Activated naive CD8-positive, alpha-beta T cell treated with anti-CD3 and anti-CD28 coated beads, Interleukin-2, amount 50 U/mL, for 24 hours (primary cell): ENCODE measurements at regions not wholly inside any gene's neighbourhood (a gene's known extent, or its start where the extent isn't known, plus 50 kb on each side); places are given as distances from the start of the nearest gene placed in this dataset.
A peak's percentile ranks its signal among the peaks of the same experiment; 100 is the strongest.
"Not testable (repeated sequence)": the region's sequence is repeated elsewhere in the genome, so short reads cannot be mapped to it uniquely, and the experiment has no call there.

ENCODE experiments used
- ATAC-seq: fragments of 150-1000 bp; cut with Tn5 transposase; one replicate; pipeline ENCODE4 v1.10.0; 2021
- DNase-seq: peaks from one replicate; pipeline ENCODE4 v3.0.0; 2021
- H3K27ac Mint-ChIP-seq: one replicate; pipeline ENCODE4 v1.8.0; 2021; ENCODE audit warnings: mild to moderate bottlenecking, mixed read lengths
- H3K27me3 Mint-ChIP-seq: one replicate; pipeline ENCODE4 v1.8.0; 2021; ENCODE audit warnings: mixed read lengths
- H3K36me3 Mint-ChIP-seq: one replicate; pipeline ENCODE4 v1.8.0; 2021; ENCODE audit warnings: low read depth, mixed read lengths
- H3K4me1 Mint-ChIP-seq: one replicate; pipeline ENCODE4 v1.8.0; 2021; ENCODE audit warnings: mixed read lengths
- H3K4me3 Mint-ChIP-seq: one replicate; pipeline ENCODE4 v1.8.0; 2021; ENCODE audit warnings: mild to moderate bottlenecking, moderate library complexity, mixed read lengths
- H3K9me3 Mint-ChIP-seq: one replicate; pipeline ENCODE4 v1.8.0; 2021; ENCODE audit warnings: mixed read lengths

- not testable (repeated sequence) for DNase-seq, H3K4me1 Mint-ChIP-seq, H3K27ac Mint-ChIP-seq, ATAC-seq, H3K9me3 Mint-ChIP-seq, H3K36me3 Mint-ChIP-seq, H3K27me3 Mint-ChIP-seq, H3K4me3 Mint-ChIP-seq
Measured at GRCh38 chr1:25171013-25171412, 61.3 kb downstream of the SYF2 start.

GRCh38 chr1:25170439-25170838 is 61.9 kb downstream of the SYF2 start:
- DNase-seq (no peak), ATAC-seq (no peak)
- no peak overlapping the region for H3K4me3 Mint-ChIP-seq
- no peak overlapping the region for H3K27ac Mint-ChIP-seq
- H3K36me3 Mint-ChIP-seq, result no peaks in the 10 kb centered on the region
- H3K4me1 Mint-ChIP-seq, result no peaks in the 10 kb centered on the region
- H3K9me3 Mint-ChIP-seq, result no peaks in the 10 kb centered on the region
- H3K27me3 Mint-ChIP-seq, result no peaks in the 10 kb centered on the region

GRCh38 chr1:25169610-25170009 is 62.7 kb downstream of the SYF2 start:
- H3K27ac Mint-ChIP-seq, result no peak overlapping the region
- ATAC-seq (no peak), DNase-seq (no peak)
- no peaks in the 10 kb centered on the region for H3K27me3 Mint-ChIP-seq
- no peaks in the 10 kb centered on the region for H3K9me3 Mint-ChIP-seq
- H3K4me1 Mint-ChIP-seq, result no peaks in the 10 kb centered on the region
- no peaks in the 10 kb centered on the region for H3K36me3 Mint-ChIP-seq
- H3K4me3 Mint-ChIP-seq, result no peak overlapping the region

- H3K36me3 Mint-ChIP-seq, result no peaks in the 10 kb centered on the region
- H3K9me3 Mint-ChIP-seq, result no peaks in the 10 kb centered on the region
- H3K4me1 Mint-ChIP-seq, result no peaks in the 10 kb centered on the region
- H3K27me3 Mint-ChIP-seq, result peaks cover under 1% of the 10 kb centered on the region
- ATAC-seq (no peak), DNase-seq (no peak)
- no peak overlapping the region for H3K27ac Mint-ChIP-seq
- H3K4me3 Mint-ChIP-seq, result no peak overlapping the region
Measured at GRCh38 chr1:25169168-25169567, 63.1 kb downstream of the SYF2 start.

GRCh38 chr1:25168193-25169071 is 63.9 kb downstream of the SYF2 start:
- H3K4me3 Mint-ChIP-seq, result no peak overlapping the region
- H3K27ac Mint-ChIP-seq, result no peak overlapping the region
- H3K4me1 Mint-ChIP-seq, result no peaks in the 10 kb centered on the region
- no peaks in the 10 kb centered on the region for H3K9me3 Mint-ChIP-seq
- ATAC-seq, result no peak
- peaks cover 2% of the 10 kb centered on the region for H3K27me3 Mint-ChIP-seq
- DNase-seq, result no peak
- no peaks in the 10 kb centered on the region for H3K36me3 Mint-ChIP-seq

- Mint-ChIP-seq H3K27me3 (peaks cover 2% of the 10 kb centered on the region), H3K4me3 (no peak overlapping the region), H3K27ac (no peak overlapping the region), H3K36me3 (no peaks in the 10 kb centered on the region), H3K9me3 (no peaks in the 10 kb centered on the region), H3K4me1 (no peaks in the 10 kb centered on the region)
- DNase-seq, result no peak
- no peak for ATAC-seq
Measured at GRCh38 chr1:25167269-25168192, 64.8 kb downstream of the SYF2 start.

GRCh38 chr1:25166847-25167246 is 65.5 kb downstream of the SYF2 start:
- Mint-ChIP-seq H3K4me3 (no peak overlapping the region), H3K4me1 (no peaks in the 10 kb centered on the region), H3K9me3 (no peaks in the 10 kb centered on the region), H3K36me3 (no peaks in the 10 kb centered on the region), H3K27ac (no peak overlapping the region), H3K27me3 (peaks cover 2% of the 10 kb centered on the region)
- ATAC-seq, result no peak
- no peak for DNase-seq

- DNase-seq (no peak), ATAC-seq (no peak)
- no peak overlapping the region for H3K4me3 Mint-ChIP-seq
- H3K27me3 Mint-ChIP-seq, result peaks cover 5% of the 10 kb centered on the region
- no peaks in the 10 kb centered on the region for H3K4me1 Mint-ChIP-seq
- H3K27ac Mint-ChIP-seq, result no peak overlapping the region
- no peaks in the 10 kb centered on the region for H3K36me3 Mint-ChIP-seq
- H3K9me3 Mint-ChIP-seq, result no peaks in the 10 kb centered on the region
Measured at GRCh38 chr1:25163986-25164385, 68.3 kb downstream of the SYF2 start.

GRCh38 chr1:25161981-25162380 is 70.3 kb downstream of the SYF2 start:
- no peaks in the 10 kb centered on the region for H3K36me3 Mint-ChIP-seq
- ATAC-seq (no peak), DNase-seq (no peak)
- H3K27me3 Mint-ChIP-seq, result peaks cover 5% of the 10 kb centered on the region
- H3K9me3 Mint-ChIP-seq, result no peaks in the 10 kb centered on the region
- no peaks in the 10 kb centered on the region for H3K4me1 Mint-ChIP-seq
- H3K4me3 Mint-ChIP-seq, result no peak overlapping the region
- no peak overlapping the region for H3K27ac Mint-ChIP-seq

- no peak overlapping the region for H3K27ac Mint-ChIP-seq
- DNase-seq, result no peak
- ATAC-seq, result no peak
- no peak overlapping the region for H3K4me3 Mint-ChIP-seq
- no peaks in the 10 kb centered on the region for H3K36me3 Mint-ChIP-seq
- H3K9me3 Mint-ChIP-seq, result no peaks in the 10 kb centered on the region
- peaks cover 17% of the 10 kb centered on the region for H3K27me3 Mint-ChIP-seq
- H3K4me1 Mint-ChIP-seq, result no peaks in the 10 kb centered on the region
Measured at GRCh38 chr1:25157846-25158245, 74.5 kb downstream of the SYF2 start.

GRCh38 chr1:25150985-25151495 is 81.3 kb downstream of the SYF2 start:
- no peaks in the 10 kb centered on the region for H3K9me3 Mint-ChIP-seq
- peaks cover 2% of the 10 kb centered on the region for H3K4me1 Mint-ChIP-seq
- H3K27me3 Mint-ChIP-seq, result peaks cover 40% of the 10 kb centered on the region
- ATAC-seq (no peak), DNase-seq (no peak)
- H3K4me3 Mint-ChIP-seq, result no peak overlapping the region
- H3K36me3 Mint-ChIP-seq, result no peaks in the 10 kb centered on the region
- H3K27ac Mint-ChIP-seq, result no peak overlapping the region

- Mint-ChIP-seq H3K9me3 (no peaks in the 10 kb centered on the region), H3K27ac (no peak overlapping the region), H3K4me1 (peaks cover 7% of the 10 kb centered on the region), H3K36me3 (no peaks in the 10 kb centered on the region), H3K4me3 (no peak overlapping the region), H3K27me3 (peaks cover 35% of the 10 kb centered on the region)
- peak; percentile 61 for ATAC-seq
- peak; percentile 24 for DNase-seq
Measured at GRCh38 chr1:25148673-25149300, 83.5 kb downstream of the SYF2 start.

GRCh38 chr1:25146451-25146855 is 85.8 kb downstream of the SYF2 start:
- Mint-ChIP-seq H3K36me3 (no peaks in the 10 kb centered on the region), H3K27ac (no peak overlapping the region), H3K4me3 (no peak overlapping the region), H3K4me1 (peaks cover 7% of the 10 kb centered on the region), H3K27me3 (peaks cover 28% of the 10 kb centered on the region), H3K9me3 (no peaks in the 10 kb centered on the region)
- no peak for DNase-seq
- ATAC-seq, result no peak

- ATAC-seq (no peak), DNase-seq (no peak)
- H3K36me3 Mint-ChIP-seq, result no peaks in the 10 kb centered on the region
- peaks cover 7% of the 10 kb centered on the region for H3K4me1 Mint-ChIP-seq
- no peak overlapping the region for H3K27ac Mint-ChIP-seq
- no peaks in the 10 kb centered on the region for H3K9me3 Mint-ChIP-seq
- no peak overlapping the region for H3K4me3 Mint-ChIP-seq
- H3K27me3 Mint-ChIP-seq, result peaks cover 28% of the 10 kb centered on the region
Measured at GRCh38 chr1:25145775-25146393, 86.4 kb downstream of the SYF2 start.
